Stimulated activated CD4-positive, alpha-beta T cell treated with anti-CD3 and anti-CD28 coated beads, TNF-alpha, amount 100 ng/mL, for 1 hour (primary cell): ENCODE measurements at regions not wholly inside any gene's neighbourhood (a gene's known extent, or its start where the extent isn't known, plus 50 kb on each side); places are given as distances from the start of the nearest gene placed in this dataset.

ENCODE experiments used
- DNase-seq, 3 donors: peaks; one replicate each; pipeline ENCODE4 v3.0.0-alpha.2; 2020; ENCODE audit warnings: low read depth in 3 of 3, low spot score in 1 of 3

DNA sequence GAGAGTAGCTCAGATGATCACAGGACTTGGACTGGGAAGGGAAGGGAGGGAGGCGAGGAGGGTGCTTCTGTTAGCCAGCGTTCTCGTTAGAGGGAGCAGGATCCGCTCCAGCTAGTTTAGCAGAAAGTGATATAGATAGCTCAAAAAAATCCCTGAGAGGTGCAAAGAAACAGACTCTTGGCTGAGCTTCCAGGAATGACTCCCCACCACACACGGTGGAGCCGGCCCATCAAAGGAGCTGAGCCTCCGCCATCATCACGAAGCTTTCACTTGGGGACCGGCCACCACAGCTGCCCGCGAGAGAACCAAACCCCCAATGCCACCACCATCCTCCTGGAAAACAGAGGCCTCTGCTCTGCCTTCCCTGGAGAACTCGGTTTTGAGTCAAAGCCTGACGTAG lies 124.6 kb upstream of the BCL2L14 start:
- no peak for DNase-seq

DNA sequence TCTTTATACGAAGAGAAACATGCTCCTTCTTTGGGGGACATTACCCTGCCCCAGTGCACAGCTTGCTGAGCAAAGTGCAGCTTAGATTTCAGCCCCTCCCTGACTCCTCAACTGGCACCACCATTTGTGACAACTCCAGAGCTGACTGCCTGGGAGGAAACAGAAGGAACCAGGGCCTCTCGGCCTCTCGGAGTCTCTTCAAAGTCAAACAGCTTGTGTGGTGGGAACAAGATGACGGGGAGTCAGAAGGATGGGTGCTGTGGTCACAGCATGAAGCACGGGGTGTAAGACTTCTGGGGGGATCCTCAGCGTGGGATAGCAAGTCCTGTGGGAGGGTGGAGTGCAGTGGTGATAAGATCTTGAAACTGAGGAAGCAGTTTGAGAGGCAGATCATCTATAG lies 123.5 kb upstream of the BCL2L14 start:
- DNase-seq, result no peak

DNA sequence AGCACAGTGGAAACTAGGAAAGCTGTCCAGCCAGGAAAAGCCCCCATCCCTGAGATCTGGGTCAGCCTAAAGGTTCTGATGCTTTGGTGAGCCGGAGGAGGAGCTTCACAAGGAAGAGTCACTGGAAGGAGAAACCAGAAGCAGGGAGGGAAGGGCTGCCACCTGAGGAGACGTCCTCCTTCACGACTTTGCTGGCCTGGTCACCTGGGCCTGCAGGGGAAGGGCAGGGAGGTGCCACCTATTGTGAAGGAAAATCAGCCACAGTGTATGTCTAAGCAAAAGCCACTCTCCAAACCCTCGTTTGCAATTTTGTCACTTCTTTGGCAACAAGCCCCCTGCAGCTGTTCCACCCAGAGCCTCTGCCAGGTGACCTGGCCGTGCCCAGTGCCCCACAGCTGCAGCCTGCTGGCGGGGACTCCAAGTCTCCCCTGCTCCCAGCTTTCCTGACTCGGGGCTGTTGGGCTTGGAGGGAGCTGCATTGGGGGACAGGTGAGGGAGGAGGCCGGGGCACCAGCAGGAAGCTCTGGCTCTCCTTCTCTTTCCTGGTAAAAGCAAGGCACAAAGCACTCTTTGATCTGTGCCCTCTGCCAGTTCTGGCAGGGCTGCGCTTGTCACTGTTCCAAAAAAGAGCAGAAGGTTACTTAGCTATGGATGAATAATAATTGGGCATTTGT lies 120.9 kb upstream of the BCL2L14 start:
- no peak for DNase-seq

DNA sequence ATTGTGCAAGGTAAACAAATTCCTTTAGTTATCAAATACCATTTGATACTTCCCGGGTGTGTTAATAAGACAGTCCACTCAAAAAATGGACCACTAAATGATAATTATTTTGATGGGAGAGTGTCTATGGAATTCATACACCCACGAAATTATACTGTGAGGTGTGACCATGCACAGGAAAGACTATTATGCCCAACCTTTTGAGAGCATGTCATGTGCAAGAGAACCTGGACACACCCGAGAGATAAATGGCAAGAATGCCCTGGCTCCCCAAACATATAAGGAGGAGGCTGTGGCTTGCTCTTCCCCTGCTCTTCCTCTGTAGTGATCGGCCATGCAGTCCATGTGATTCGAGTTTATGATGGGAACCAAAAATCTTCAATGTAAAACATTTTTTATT lies 119.5 kb upstream of the BCL2L14 start:
- DNase-seq, result no peak

DNA sequence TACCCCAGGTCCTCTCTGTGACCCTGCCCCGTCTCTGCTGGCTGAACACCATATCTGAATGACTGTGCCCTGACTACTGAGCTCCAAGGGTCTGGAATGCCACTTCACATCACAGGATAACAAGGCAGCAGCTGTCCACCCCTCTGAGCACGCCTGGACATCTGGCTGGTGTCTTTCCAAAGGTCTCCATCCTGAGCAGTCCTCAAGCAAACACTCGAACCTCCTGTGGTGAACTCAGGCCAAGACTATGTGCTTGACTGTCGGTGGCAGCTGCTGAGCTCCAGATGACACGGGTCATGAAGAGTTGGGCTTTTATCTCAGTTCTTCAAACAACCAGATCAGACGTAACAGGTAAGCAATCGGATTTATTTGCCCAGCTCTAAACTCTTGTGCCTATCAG lies 117.2 kb upstream of the BCL2L14 start:
- DNase-seq, result no peak

DNA sequence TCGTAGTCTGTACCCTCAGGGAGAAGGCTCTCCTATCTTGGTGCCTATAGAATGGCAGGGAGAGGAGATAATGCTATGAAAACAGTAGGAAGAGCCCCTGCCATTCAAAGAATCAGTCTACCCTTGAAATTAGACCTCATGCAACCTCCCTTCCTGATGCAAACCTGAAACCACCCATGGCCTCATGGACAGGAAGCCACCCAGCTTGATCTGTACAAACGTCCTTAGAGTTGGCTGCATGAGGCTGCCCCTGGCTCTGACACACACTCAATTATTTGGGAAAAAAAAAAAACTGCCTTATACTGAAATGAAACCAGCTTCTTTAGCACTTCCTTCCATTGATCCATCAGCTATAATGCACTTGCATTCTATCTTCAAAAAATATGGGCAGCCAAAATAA lies 116.6 kb upstream of the BCL2L14 start:
- DNase-seq, result no peak

DNA sequence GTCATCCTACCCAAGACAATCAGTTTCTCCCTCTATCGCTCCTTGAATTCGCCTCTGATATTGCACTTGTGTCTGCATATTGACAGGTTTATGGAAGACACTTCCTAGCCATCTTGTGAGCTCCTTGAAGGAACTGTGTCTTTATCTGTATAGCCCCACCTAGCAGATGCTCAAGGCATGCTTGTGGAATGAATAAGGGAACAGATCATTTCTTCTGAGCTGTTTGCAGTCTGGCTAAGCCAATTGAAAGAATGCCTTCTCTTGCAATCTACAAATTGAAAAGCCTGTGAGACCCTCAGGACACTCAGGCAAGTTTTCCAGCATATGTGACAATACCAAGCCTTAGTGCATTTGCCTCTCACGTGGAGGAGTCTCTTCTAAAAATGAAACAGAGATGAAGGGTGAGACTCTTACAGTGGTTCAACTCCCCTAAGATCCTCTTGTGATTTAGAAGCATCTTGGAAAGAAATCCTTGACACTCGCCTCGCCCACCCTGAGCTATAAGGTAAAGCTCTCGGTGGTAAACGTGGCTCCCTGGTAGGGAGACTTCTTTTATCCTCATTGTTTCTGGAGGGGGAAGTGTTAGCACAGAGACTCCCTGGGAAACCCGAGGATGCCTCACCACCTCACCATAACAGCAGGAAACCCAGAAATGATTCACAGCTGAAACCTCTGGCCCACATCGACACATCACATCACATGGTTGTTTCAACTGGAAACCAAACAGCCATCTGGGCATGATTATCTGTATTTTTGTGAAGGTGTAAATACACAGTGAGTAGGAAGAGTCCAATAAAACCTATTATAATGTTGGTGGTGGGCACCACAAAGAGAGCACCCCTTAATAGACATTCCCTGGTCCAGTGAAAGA lies 112.3 kb upstream of the BCL2L14 start:
- DNase-seq, result no peak

DNA sequence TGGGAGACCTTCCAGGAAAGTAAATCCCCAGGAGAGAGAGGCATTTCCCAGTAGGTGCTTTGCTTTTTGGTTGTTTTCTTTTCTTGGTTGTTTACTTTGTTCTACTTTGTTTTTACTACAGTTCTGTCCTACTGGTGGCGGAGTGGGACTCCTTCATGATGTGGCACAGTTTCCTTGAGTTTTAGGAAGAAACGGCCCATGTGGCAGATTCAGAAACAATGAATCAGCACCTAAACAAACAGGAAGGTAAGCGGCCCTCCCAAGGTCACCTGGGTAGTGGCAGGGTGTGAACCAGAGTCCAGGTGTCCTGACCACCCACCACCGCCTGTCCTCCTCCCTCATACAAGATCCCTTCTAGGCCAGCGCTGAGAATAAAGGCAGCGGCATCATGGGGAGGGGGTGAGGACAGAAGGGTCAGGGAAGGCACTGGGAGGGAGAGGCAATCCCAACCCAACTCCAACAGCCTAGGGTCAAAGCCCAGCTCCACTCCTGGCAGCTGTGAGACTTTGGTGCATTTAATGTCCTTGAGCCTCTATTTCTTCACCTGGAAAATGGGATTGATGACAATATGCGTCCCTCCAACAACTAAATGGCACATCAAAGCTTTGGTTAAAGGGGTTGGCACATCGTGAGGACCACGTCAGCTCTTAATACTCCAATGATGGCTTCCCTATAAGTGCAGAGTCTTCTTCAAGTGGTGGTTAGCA lies 111.5 kb upstream of the BCL2L14 start:
- no peak for DNase-seq

DNA sequence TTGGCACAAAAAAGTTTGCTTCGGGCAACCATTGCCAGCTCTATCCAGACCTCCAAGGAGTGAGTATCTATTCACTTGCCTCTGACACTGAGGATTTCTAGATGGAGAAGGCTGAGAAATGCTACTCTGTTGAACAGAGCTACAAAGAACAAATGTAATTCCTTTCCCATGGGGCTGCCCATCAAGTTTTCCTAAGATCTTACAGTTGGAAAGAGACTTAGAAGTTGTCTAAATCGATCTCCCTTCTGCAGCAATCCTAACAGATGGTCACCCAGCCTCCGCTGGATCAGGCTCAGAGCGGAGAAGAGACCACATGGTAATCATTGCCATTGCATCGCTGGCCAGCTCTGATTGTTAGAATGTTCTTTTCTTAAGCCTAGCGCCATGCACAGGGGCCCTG lies 110.1 kb upstream of the BCL2L14 start:
- DNase-seq, result no peak

DNA sequence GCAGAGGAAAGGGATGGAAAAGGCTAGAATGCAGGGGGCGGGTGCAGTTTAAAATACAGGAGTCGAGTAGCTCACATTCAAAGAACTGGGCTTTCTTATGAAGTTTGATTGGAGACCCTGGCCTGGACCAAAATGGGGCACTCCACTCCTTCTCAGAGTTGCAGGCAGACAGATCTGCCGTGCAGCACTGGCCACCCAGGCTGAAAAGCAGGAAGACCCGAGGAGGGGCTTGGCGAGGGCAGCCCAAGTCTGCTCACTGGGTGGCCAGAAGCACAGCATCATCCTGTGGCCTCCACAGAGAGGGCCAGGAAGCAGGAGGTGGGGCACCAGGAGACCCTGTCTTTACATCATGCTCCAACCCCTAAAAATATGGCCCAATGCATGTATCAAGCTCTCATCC lies 109.1 kb upstream of the BCL2L14 start:
- no peak for DNase-seq

DNA sequence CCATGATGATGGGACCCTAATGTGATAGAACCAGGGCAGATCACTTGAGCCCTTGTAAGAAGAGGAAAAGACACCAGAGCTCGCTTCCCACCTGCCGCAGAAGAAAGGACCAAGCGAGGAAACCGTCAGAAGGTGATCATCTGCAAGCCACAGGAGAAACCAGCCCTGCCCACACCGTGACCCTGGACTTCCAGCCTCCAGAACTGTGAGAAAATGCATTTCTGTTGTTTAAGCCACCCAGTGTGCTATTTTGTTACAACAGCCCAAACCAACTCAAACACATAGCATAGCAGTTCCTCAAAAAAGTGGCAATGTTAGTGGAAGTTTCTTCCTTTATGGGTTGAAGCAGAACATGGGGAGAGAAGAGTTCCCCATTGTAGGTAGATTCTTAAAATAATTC lies 107.9 kb upstream of the BCL2L14 start:
- no peak for DNase-seq

DNA sequence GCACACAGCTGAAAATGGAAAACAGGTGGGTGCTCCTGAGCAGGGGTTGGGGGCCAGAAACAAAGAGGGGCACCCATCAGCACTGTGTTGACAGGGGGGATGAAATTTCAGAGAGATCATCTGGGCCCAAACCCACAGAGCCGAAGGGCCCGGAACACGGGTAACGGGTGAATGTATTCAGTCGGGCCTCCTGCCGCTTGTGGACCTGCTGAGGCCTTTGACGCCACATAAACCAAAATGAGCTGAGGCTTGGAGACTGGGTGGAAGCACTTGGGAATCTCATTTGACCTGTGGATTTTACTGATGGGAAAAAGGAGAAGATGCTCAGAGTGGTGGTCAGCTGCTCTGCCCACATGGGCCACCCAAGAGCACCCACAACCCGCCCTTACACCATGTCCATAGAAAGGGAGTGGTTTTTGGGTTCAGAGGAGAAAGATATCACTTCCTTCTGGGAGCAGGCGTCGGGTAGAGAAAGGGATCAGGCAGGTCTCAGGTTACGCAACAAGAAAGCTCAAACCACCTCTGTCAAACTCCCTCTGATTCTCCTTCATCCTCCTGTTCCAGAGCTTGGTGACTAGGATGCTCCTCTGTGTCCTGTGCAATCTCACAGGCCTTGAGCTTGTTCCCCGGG lies 106.8 kb upstream of the BCL2L14 start:
- DNase-seq, result no peak

DNA sequence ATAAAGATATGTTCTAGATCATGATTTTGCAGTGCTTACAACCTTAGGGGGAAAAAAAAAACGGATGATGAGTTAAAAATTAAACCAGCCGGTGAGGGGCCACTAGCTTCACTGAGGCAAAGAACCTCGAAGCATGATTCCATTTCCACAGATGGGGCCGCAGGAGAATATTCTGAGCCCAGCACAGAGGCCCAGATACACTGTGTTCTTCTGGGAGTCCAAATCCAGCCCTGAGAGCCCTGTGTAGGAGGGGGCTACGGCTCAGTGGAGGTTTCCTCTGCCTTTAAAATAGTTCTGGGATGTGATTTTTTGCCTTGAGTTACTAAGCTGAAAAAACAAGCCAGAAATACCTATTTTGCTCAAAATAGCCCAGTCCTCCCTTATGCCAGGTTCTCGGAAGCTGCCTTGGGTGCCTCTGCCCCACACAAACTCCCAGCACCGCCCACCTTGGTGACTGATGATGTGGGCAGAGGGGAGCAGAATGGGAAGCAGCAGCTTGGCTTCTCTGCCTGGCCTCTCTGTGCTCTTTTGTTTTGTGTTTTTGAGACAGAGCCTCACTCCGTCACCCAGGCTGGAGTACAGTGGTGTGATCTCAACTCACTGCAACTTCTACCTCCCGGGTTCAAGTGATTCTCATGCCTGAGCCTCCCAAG lies 105.4 kb upstream of the BCL2L14 start:
- DNase-seq, result no peak

DNA sequence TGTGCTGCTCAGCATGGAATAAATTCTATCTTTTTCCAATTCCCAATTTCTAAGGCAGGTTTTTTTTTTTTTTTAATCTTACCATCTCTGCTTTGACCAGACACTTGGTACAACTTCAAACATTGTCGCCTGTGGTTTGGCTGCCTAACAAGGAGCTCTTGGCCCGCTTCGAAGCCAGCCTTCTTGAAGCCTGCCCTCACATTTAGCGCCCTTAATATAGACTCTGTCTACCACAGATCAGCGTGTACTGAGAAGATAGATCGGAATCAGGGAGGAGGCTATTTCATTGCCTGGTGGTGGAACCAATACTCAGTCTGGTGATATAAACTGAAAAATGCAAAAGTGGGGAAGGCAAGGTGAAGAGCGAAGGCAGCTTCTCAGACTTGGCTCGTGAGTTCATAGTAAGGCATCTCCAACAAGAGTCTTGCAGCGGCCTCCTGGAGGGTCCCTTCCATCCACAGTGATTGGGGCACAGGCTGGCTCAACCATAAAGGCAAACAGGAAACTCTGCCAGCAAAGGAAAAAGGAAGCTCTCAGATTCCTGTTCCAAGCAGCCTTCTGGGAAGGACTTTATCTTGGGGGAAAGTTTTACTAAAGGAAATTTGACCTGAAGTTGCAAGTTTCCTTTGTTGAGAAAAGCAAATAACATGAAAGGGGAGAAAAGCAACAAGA lies 103.2 kb upstream of the BCL2L14 start:
- DNase-seq, result no peak

DNA sequence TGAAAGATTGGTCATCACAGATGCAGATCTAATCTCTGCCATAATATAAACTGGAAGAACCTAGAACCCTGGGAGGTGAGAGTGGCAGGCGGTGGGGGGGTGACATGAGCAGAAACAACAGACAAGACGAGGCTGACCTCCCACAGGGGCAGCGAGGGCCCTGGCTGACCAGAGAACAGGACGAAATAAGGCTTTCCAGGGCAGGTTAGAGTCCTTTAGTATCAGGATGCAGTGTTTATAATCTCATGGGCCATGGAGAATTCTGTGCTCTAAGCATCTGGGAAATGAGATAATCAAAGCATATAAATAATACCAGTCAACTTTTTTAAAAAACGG lies 102.7 kb upstream of the BCL2L14 start:
- no peak for DNase-seq

DNA sequence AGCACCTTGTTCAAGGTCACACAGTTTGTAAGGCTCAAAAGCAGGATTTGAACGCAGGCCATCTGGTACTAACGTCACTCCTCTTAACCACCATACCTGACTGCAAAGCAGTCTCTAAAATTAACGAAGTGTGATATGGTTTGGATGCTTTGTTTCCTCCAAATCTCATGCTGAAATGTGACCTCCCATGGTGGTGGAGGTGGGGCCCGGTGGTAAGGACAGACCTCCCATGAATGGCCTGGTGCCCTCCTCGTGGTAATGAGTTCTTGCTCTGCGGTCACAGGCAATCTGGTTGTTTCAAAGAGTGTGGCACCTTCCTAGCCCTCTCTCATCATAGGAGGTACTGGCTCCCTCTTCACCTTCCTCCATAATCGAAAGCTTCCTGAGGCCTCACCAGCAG lies 102.2 kb upstream of the BCL2L14 start:
- no peak for DNase-seq

DNA sequence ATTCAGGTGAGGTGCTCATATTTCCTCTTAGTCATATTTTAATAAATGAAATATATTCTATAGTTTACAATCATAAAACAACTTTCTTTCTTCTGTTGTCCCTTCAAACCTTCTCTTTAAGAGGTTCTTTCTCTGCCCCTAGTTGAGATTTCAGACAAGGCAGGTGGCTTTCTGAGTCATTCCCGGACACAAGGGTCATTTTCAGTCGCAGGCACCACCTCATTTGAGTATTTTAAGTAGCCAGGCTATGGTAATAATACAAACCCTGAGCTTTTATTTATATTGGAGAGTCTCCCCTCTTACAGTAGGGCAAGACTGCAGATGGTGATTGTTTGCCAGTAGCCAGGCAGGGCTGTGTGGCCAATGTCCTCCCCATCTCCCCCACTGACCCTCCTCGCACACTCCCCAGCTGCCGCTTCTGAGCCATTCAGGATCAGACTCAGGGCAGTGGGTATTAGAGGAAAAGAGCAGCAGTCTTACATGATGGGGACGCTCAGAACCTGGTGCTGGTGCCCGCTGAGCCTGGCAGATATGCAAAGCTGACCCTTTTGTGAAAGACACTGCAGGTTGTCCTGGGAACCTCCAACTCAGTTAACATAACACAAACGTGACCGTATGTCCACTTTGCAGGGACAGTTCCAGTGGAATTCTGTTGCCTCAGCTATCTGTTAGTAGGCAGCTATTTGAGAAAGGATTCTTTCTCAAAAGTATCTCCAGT lies 101.1 kb upstream of the BCL2L14 start:
- no peak for DNase-seq

DNA sequence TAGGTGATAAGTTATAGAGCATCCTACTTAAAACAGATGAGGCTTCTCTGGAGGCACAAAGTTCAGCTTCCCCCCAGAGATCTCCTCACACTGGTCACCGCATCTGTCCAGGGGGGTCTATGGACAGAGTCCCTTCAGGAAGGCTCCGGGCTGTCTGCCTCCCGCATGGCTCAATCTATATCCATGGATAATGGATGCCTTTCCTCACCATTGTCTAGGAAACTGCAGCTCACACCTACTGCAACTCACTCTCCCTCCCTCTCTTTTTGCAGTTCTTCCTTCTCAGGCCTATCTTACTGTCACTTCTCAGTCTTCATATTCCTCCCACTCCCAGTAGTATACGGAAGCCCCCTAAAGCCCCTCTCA lies 100.6 kb upstream of the BCL2L14 start:
- no peak for DNase-seq

DNA sequence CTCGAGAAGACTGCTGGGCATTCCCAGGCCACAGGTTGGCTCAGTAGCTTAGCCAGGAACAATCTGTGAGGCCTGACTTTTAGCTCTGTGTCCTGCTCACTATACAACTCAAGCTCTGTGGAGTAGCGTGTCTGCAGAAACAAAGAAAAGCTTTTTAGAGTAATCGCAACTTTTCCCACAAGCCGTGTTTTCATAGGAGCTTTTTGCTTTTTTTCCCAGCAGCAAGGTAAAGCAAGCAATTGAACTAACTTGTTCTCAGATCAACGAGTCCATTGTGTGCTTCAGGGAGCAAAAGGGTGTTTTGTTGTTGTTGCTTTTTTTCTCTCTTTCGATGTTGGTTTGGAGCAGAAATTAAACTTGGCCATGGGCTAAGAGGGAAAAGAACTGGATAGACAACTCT lies 97.3 kb upstream of the BCL2L14 start:
- DNase-seq, result no peak

DNA sequence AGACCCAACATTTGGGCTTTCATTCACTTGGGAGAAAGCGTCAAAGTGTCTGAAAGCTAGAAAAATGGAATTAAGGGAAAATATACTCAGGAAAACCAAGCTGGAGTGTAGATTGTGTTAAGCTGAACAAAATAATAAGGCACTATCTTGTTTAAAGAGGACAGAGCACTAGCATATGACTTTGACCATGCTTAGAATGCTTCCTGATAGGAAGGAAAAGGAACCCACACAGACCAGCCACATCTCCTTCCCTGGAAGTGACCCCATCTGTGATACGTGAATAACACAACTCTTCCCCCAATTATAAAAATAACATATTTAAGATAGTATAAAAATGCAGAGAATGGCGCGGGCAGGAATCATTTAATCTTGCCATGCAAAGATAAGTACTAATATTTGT lies 94.7 kb upstream of the BCL2L14 start:
- DNase-seq, result no peak
